ENCODE measurements at regions not wholly inside any gene's neighbourhood (a gene's known extent, or its start where the extent isn't known, plus 50 kb on each side); places are given as distances from the start of the nearest gene placed in this dataset.

GRCh38 chr4:136198358-136198757, 1333.9 kb downstream of the PCDH18 start:
- no peak for TF ChIP-seq POLR2AphosphoS5 (IDR thresholded peaks at IDR 0.05; ENCODE audit: insufficient read depth in 1 of 2, low read depth in 1 of 2)
- no peak for TF ChIP-seq POLR2A (IDR thresholded peaks at IDR 0.05)

Measured in vagina (tissue), 2 donors.